ENCODE measurements at regions not wholly inside any gene's neighbourhood (a gene's known extent, or its start where the extent isn't known, plus 50 kb on each side); places are given as distances from the start of the nearest gene placed in this dataset.
A peak's percentile ranks its signal among the peaks of the same experiment; 100 is the strongest.

GRCh38 chr1:239682046-239682445 is 295.7 kb downstream of the CHRM3 start:
- H3K4me3 Mint-ChIP-seq: no peak overlapping the region
- H3K4me1 Mint-ChIP-seq: peaks cover 3% of the 10 kb centered on the region
- no peaks in the 10 kb centered on the region for H3K36me3 Mint-ChIP-seq
- no peaks in the 10 kb centered on the region for H3K27me3 Mint-ChIP-seq
- POLR2A ChIA-PET: no interaction called here
- H3K9me3 Mint-ChIP-seq: peaks cover 1% of the 10 kb centered on the region
- ATAC-seq (ENCODE audit: low read depth) (no peak), DNase-seq (no peak)
- no peak overlapping the region for H3K27ac Mint-ChIP-seq

GRCh38 chr1:239682960-239683359 is 296.6 kb downstream of the CHRM3 start:
- Mint-ChIP-seq H3K9me3 (peaks cover 1% of the 10 kb centered on the region), H3K4me1 (peaks cover 3% of the 10 kb centered on the region), H3K4me3 (no peak overlapping the region), H3K27ac (no peak overlapping the region), H3K27me3 (no peaks in the 10 kb centered on the region), H3K36me3 (no peaks in the 10 kb centered on the region)
- DNase-seq (no peak), ATAC-seq (ENCODE audit: low read depth) (no peak)
- POLR2A ChIA-PET: no interaction called here

- peaks cover 3% of the 10 kb centered on the region for H3K4me1 Mint-ChIP-seq
- DNase-seq: no peak
- no peak overlapping the region for H3K27ac Mint-ChIP-seq
- no peak overlapping the region for H3K4me3 Mint-ChIP-seq
- no peaks in the 10 kb centered on the region for H3K36me3 Mint-ChIP-seq
- H3K9me3 Mint-ChIP-seq: no peaks in the 10 kb centered on the region
- no peak for ATAC-seq (ENCODE audit: low read depth)
- H3K27me3 Mint-ChIP-seq: no peaks in the 10 kb centered on the region
- POLR2A ChIA-PET: no interaction called here
These were observed 300.0 kb downstream of the CHRM3 start for GRCh38 chr1:239686386-239686785.

- Mint-ChIP-seq H3K4me3 (no peak overlapping the region), H3K36me3 (peaks cover 4% of the 10 kb centered on the region), H3K4me1 (no peaks in the 10 kb centered on the region), H3K9me3 (peaks cover 3% of the 10 kb centered on the region), H3K27me3 (no peaks in the 10 kb centered on the region), H3K27ac (no peak overlapping the region)
- POLR2A ChIA-PET: no interaction called here
- DNase-seq (no peak), ATAC-seq (ENCODE audit: low read depth) (no peak)
These were observed 309.9 kb downstream of the CHRM3 start for GRCh38 chr1:239696317-239696716.

GRCh38 chr1:239700667-239701066 is 314.3 kb downstream of the CHRM3 start:
- no peaks in the 10 kb centered on the region for H3K27me3 Mint-ChIP-seq
- H3K27ac Mint-ChIP-seq: no peak overlapping the region

GRCh38 chr1:239703075-239703474 is 316.7 kb downstream of the CHRM3 start:
- Mint-ChIP-seq H3K9me3 (peaks cover 6% of the 10 kb centered on the region), H3K4me3 (no peak overlapping the region), H3K4me1 (peaks cover 3% of the 10 kb centered on the region), H3K27ac (no peak overlapping the region), H3K27me3 (no peaks in the 10 kb centered on the region), H3K36me3 (peaks cover 45% of the 10 kb centered on the region)
- ATAC-seq (ENCODE audit: low read depth): no peak
- DNase-seq: no peak
- POLR2A ChIA-PET: interaction anchor here (5.4 kb wide), 1 partner anchor 16 kb away, joined by 22 read pairs; no protein-coding TSS in a partner anchor

More at GRCh38 chr1:239700667-239701066, 314.3 kb downstream of the CHRM3 start:
- Mint-ChIP-seq H3K36me3 (peaks cover 31% of the 10 kb centered on the region), H3K9me3 (peaks cover 8% of the 10 kb centered on the region), H3K4me3 (no peak overlapping the region), H3K4me1 (peaks cover 1% of the 10 kb centered on the region)
- DNase-seq: no peak
- no peak for ATAC-seq (ENCODE audit: low read depth)
- POLR2A ChIA-PET: interaction anchor here (5.4 kb wide), 1 partner anchor 18 kb away, joined by 22 read pairs; no protein-coding TSS in a partner anchor

- peaks cover 66% of the 10 kb centered on the region for H3K36me3 Mint-ChIP-seq
- H3K4me3 Mint-ChIP-seq: no peak overlapping the region
- POLR2A ChIA-PET: interaction anchor here (1.2 kb wide), 1 partner anchor 12 kb away, joined by 4 read pairs; no protein-coding TSS in a partner anchor
- H3K27me3 Mint-ChIP-seq: no peaks in the 10 kb centered on the region
- ATAC-seq (ENCODE audit: low read depth) (no peak), DNase-seq (no peak)
- peaks cover 10% of the 10 kb centered on the region for H3K4me1 Mint-ChIP-seq
- peaks cover 6% of the 10 kb centered on the region for H3K9me3 Mint-ChIP-seq
- H3K27ac Mint-ChIP-seq: no peak overlapping the region
These were observed 320.0 kb downstream of the CHRM3 start for GRCh38 chr1:239706245-239706892.

- H3K27ac Mint-ChIP-seq: no peak overlapping the region
- POLR2A ChIA-PET: interaction anchor here (1.4 kb wide), 1 partner anchor 12 kb away, joined by 7 read pairs; no protein-coding TSS in a partner anchor
- no peak overlapping the region for H3K4me3 Mint-ChIP-seq
- DNase-seq (no peak), ATAC-seq (ENCODE audit: low read depth) (no peak)
- peaks cover 71% of the 10 kb centered on the region for H3K36me3 Mint-ChIP-seq
- peaks cover 13% of the 10 kb centered on the region for H3K4me1 Mint-ChIP-seq
- peaks cover 5% of the 10 kb centered on the region for H3K9me3 Mint-ChIP-seq
- H3K27me3 Mint-ChIP-seq: no peaks in the 10 kb centered on the region
These were observed 321.2 kb downstream of the CHRM3 start for GRCh38 chr1:239707615-239708014.

- no peak for DNase-seq
- H3K27ac Mint-ChIP-seq: no peak overlapping the region
- H3K4me3 Mint-ChIP-seq: no peak overlapping the region
- H3K9me3 Mint-ChIP-seq: peaks cover 5% of the 10 kb centered on the region
- peaks cover 17% of the 10 kb centered on the region for H3K4me1 Mint-ChIP-seq
- POLR2A ChIA-PET: interaction anchor here (1.3 kb wide), 1 partner anchor 11 kb away, joined by 5 read pairs; no protein-coding TSS in a partner anchor
- H3K36me3 Mint-ChIP-seq: peaks cover 66% of the 10 kb centered on the region
- H3K27me3 Mint-ChIP-seq: no peaks in the 10 kb centered on the region
- ATAC-seq (ENCODE audit: low read depth): no peak
These were observed 322.3 kb downstream of the CHRM3 start for GRCh38 chr1:239708622-239709021.

- Mint-ChIP-seq H3K36me3 (peaks cover 41% of the 10 kb centered on the region), H3K9me3 (peaks cover 3% of the 10 kb centered on the region), H3K4me3 (no peak overlapping the region), H3K27me3 (no peaks in the 10 kb centered on the region), H3K4me1 (peaks cover 16% of the 10 kb centered on the region), H3K27ac (peak overlapping the region; percentile 6)
- no peak for DNase-seq
- POLR2A ChIA-PET: no interaction called here
- ATAC-seq (ENCODE audit: low read depth): no peak
These were observed 325.4 kb downstream of the CHRM3 start for GRCh38 chr1:239711768-239712167.

GRCh38 chr1:239717097-239717917 is 330.9 kb downstream of the CHRM3 start:
- Mint-ChIP-seq H3K4me1 (peaks cover 33% of the 10 kb centered on the region), H3K27me3 (no peaks in the 10 kb centered on the region), H3K9me3 (no peaks in the 10 kb centered on the region), H3K27ac (peak overlapping the region; percentile 94), H3K36me3 (peaks cover 3% of the 10 kb centered on the region), H3K4me3 (no peak overlapping the region)
- ATAC-seq (ENCODE audit: low read depth) (no peak), DNase-seq (no peak)
- POLR2A ChIA-PET: interaction anchor here (1.3 to 2.9 kb wide), 2 partner anchors 15 to 175 kb away, joined by 4 to 22 read pairs; no protein-coding TSS in a partner anchor

GRCh38 chr1:239717918-239718184 is 331.5 kb downstream of the CHRM3 start:
- Mint-ChIP-seq H3K27me3 (no peaks in the 10 kb centered on the region), H3K4me3 (no peak overlapping the region), H3K4me1 (peaks cover 32% of the 10 kb centered on the region), H3K27ac (peak overlapping the region; percentile 94), H3K36me3 (peaks cover 1% of the 10 kb centered on the region), H3K9me3 (no peaks in the 10 kb centered on the region)
- DNase-seq: no peak
- ATAC-seq (ENCODE audit: low read depth): no peak
- POLR2A ChIA-PET: interaction anchor here (0.9 to 2.9 kb wide), 5 partner anchors 12 to 175 kb away, joined by 3 to 22 read pairs (median 4); no protein-coding TSS in a partner anchor

- Mint-ChIP-seq H3K27ac (peak overlapping the region; percentile 94), H3K4me3 (no peak overlapping the region), H3K9me3 (no peaks in the 10 kb centered on the region), H3K27me3 (no peaks in the 10 kb centered on the region), H3K4me1 (peaks cover 31% of the 10 kb centered on the region), H3K36me3 (peaks cover 1% of the 10 kb centered on the region)
- POLR2A ChIA-PET: interaction anchor here (0.9 to 2.9 kb wide), 9 partner anchors 9 to 174 kb away, joined by 3 to 22 read pairs (median 5); no protein-coding TSS in a partner anchor
- DNase-seq (no peak), ATAC-seq (ENCODE audit: low read depth) (no peak)
These were observed 332.2 kb downstream of the CHRM3 start for GRCh38 chr1:239718571-239718970.

All from activated naive CD8-positive, alpha-beta T cell treated with anti-CD3 and anti-CD28 coated beads, Interleukin-2, amount 10 ng/mL, durations not matched to agents 7 days and 5 days (primary cell).